ENCODE measurements at regions not wholly inside any gene's neighbourhood (a gene's known extent, or its start where the extent isn't known, plus 50 kb on each side); places are given as distances from the start of the nearest gene placed in this dataset.
"Not testable (repeated sequence)": the region's sequence is repeated elsewhere in the genome, so short reads cannot be mapped to it uniquely, and the experiment has no call there.

GRCh38 chr13:79937771-79938216, 403.1 kb downstream of the SPRY2 start:
- TF ChIP-seq CTCF (IDR thresholded peaks at IDR 0.05; ENCODE audit: control insufficient read depth, extremely low read depth, insufficient read depth) = no peak
- no peak overlapping the region for H3K4me3 ChIP-seq (ENCODE audit: low read depth, low read length)
- no peak for DNase-seq (ENCODE audit: low read depth)

- no peak for TF ChIP-seq CTCF (IDR thresholded peaks at IDR 0.05; ENCODE audit: control insufficient read depth, extremely low read depth, insufficient read depth)
- DNase-seq (ENCODE audit: low read depth) = no peak
- no peak overlapping the region for H3K4me3 ChIP-seq (ENCODE audit: low read depth, low read length)
These were observed 403.6 kb downstream of the SPRY2 start for GRCh38 chr13:79937311-79937710.

GRCh38 chr13:79936368-79937136, 404.4 kb downstream of the SPRY2 start:
- H3K4me3 ChIP-seq (ENCODE audit: low read depth, low read length) = no peak overlapping the region
- no peak for TF ChIP-seq CTCF (IDR thresholded peaks at IDR 0.05; ENCODE audit: control insufficient read depth, extremely low read depth, insufficient read depth)
- DNase-seq (ENCODE audit: low read depth) = no peak

GRCh38 chr13:79935121-79935520, 405.8 kb downstream of the SPRY2 start:
- no peak for DNase-seq (ENCODE audit: low read depth)
- TF ChIP-seq CTCF (IDR thresholded peaks at IDR 0.05; ENCODE audit: control insufficient read depth, extremely low read depth, insufficient read depth) = no peak
- no peak overlapping the region for H3K4me3 ChIP-seq (ENCODE audit: low read depth, low read length)

- TF ChIP-seq CTCF (IDR thresholded peaks at IDR 0.05; ENCODE audit: control insufficient read depth, extremely low read depth, insufficient read depth) = no peak
- DNase-seq (ENCODE audit: low read depth) = no peak
- no peak overlapping the region for H3K4me3 ChIP-seq (ENCODE audit: low read depth, low read length)
These were observed 407.5 kb downstream of the SPRY2 start for GRCh38 chr13:79933389-79933788.

GRCh38 chr13:79932556-79932955, 408.4 kb downstream of the SPRY2 start:
- no peak for TF ChIP-seq CTCF (IDR thresholded peaks at IDR 0.05; ENCODE audit: control insufficient read depth, extremely low read depth, insufficient read depth)
- H3K4me3 ChIP-seq (ENCODE audit: low read depth, low read length) = no peak overlapping the region

GRCh38 chr13:79923973-79924556, 416.9 kb downstream of the SPRY2 start:
- not testable (repeated sequence) for DNase-seq (ENCODE audit: low read depth); H3K4me3 ChIP-seq (ENCODE audit: low read depth, low read length)

More at GRCh38 chr13:79932556-79932955, 408.4 kb downstream of the SPRY2 start:
- DNase-seq (ENCODE audit: low read depth) = no peak

All from LNCaP clone FGC (cell line).